ENCODE measurements at regions not wholly inside any gene's neighbourhood (a gene's known extent, or its start where the extent isn't known, plus 50 kb on each side); places are given as distances from the start of the nearest gene placed in this dataset.

DNA sequence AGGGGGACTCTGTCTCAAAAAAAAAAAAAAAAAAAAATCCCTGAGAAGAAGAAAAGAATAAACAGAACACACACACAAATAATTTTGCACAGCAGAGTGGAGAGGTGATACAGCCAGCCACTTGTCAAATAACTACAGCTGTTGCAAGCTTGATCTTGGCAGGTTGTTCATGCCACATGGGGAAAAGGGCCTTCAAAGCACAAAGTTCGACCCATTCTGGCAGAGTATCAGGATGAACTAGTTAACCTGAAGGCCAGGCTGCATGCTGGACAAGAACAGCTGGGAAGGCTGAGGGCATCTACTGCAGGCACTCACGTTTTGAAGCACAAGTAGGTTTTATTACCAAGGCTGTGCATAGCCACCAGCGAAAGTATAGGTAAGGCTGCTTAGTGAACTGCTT, 104.1 kb downstream of the KCTD15 start:
- DNase-seq: no peak

DNA sequence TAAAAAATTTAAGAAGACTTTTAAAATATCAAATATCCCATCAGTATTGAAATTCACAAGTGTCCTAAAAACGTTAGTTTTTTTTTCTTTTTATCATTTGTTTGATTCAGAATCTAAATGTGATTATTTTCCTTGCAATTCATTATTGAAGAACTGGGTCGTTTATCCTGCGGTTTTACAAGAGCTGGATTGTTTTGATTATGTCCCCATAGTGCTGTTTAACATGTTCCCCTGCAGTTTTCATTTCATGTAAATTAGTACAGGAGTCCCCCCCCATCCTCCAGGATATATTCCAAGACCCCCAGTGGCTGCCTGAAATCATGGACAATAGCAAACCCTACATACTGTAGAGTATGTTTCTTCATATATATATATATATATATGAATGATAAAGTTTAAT, 105.7 kb downstream of the KCTD15 start:
- DNase-seq: no peak

GRCh38 chr19:33902802-33903488, 106.3 kb downstream of the KCTD15 start:
- DNase-seq: no peak

DNA sequence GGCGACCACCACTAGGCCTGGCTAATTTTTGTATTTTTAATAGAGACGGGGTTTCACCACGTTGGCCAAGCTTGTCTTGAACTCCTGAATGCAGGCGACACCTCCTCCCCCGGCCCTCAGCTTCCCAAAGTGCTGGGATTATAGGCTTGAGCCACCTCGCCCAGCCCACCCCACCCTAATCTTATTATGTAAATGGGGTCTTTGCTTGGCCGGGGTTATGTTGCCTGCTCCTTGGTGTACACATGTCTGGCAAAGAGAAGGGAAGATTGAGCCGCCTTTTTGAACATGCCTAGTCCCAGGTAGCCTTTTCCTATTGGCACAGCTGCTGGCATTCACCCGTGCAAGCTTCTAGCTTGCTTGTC, 106.8 kb downstream of the KCTD15 start:
- no peak for DNase-seq

GRCh38 chr19:33904681-33905080, 108.0 kb downstream of the KCTD15 start:
- no peak for DNase-seq

GRCh38 chr19:33905473-33905936, 108.8 kb downstream of the KCTD15 start:
- peak; percentile 18 for DNase-seq

GRCh38 chr19:33905937-33906577, 109.4 kb downstream of the KCTD15 start:
- peak; percentile 32 for DNase-seq

GRCh38 chr19:33906578-33907335, 110.1 kb downstream of the KCTD15 start:
- no peak for DNase-seq

- no peak for DNase-seq
Measured at GRCh38 chr19:33910922-33911321, 114.3 kb downstream of the KCTD15 start.

DNA sequence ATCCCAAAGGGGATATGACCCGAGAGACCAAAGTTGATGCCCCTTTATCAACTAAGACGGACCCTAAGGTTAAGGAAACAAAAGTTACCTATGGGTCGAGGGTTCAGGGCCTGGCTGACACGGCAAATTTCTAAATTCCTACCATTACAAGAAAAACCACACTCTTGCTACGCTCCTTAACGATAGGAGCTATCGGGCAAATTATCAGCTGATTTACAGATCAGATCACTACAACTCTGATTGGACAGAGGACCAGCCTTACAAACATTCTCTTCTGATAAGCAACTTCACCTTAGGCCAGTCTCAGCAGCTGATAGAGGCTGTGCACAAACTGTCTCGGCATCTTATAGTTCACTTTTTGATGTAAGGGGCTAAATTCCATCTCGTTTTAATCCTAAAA, 117.9 kb downstream of the KCTD15 start:
- no peak for DNase-seq

GRCh38 chr19:33916792-33917191, 120.1 kb downstream of the KCTD15 start:
- no peak for DNase-seq

- DNase-seq: no peak
Measured at GRCh38 chr19:33919291-33919690, 122.6 kb downstream of the KCTD15 start.

DNA sequence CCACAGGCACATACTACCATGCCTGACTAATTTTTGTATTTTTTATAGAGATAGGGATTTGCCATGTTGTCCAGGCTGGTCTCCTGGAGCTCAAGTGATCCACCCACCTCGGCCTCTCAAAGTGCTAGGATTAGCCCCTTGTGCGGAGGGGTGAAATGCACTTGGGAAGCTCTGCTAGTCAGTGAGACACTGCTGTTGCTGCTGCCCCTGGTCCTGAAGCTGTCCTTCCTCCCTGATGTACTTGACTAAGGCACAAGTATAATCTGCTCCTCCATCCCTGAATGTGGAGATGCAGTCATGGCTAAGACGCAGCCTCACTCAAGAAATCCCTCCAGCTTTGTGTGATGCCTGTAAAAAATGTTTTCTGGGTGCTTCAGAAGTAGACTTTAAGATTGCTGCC, 124.5 kb downstream of the KCTD15 start:
- DNase-seq: no peak

GRCh38 chr19:33926306-33926705, 129.6 kb downstream of the KCTD15 start:
- no peak for DNase-seq

DNA sequence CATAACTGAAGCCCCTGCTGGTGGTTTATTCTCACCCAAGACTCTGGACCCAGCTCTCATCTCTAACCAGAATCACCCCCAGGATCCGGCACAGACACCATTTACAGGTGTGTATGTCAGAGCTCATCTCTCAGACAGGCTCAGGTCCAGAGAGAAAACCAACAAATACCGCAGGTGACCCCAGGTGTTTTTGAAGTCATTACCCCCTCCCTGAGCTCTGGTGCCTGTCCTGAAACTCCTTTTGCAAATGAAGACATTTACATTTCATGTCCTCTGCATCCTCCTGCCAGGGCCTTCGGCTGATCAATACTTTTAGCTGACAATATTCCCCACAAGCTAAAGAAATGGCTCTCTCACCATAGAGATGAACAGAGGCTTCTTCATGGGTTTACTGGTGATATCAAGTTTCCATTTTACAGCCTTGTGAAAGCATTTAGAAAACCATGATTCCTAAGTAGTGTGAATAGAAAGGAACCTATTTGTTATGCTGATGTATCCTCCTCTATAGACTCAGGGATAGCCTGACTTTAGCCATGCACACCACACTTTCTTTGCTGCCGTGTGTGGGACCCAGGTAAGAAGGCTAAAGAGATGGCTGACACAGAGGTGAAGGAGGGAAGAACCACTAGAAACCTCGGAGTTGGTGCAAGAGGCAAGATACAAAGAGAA, 131.3 kb downstream of the KCTD15 start:
- no peak for DNase-seq

GRCh38 chr19:33928458-33928950, 131.8 kb downstream of the KCTD15 start:
- no peak for DNase-seq

GRCh38 chr19:33933931-33934330, 137.3 kb downstream of the KCTD15 start:
- DNase-seq: no peak

GRCh38 chr19:33938821-33939220, 142.2 kb downstream of the KCTD15 start:
- DNase-seq: no peak

- DNase-seq: no peak
Measured at GRCh38 chr19:33941133-33941532, 144.5 kb downstream of the KCTD15 start.

GRCh38 chr19:33946535-33947264, 150.0 kb downstream of the KCTD15 start:
- no peak for DNase-seq

- no peak for DNase-seq
Measured at GRCh38 chr19:33947265-33947964, 150.7 kb downstream of the KCTD15 start.

All from hindlimb muscle (tissue), 1 donor.